ENCODE measurements at regions not wholly inside any gene's neighbourhood (a gene's known extent, or its start where the extent isn't known, plus 50 kb on each side); places are given as distances from the start of the nearest gene placed in this dataset.
"Not testable (repeated sequence)": the region's sequence is repeated elsewhere in the genome, so short reads cannot be mapped to it uniquely, and the experiment has no call there.

DNA sequence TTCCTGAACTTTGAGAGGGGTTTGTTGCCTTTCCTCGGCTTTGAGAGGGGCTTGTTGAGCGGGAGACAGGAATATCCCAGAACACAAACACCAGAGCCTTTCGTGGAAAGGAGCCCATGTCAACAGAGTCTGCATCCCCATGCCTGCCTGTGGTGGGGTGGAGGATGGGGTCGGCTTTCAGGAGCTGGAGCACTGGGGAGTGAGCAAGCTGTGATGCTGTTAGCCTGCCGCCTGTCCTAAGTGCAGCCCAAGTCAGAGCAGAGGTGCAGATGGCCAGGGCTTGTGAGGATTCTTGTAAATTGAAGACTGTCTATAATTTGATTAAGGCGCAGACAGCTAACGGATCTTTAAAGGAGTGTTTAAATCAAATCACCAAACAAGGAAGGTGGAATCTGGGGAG, 103.3 kb upstream of the ANK2 start:
- POLR2A ChIA-PET = no interaction called here
- CTCF ChIA-PET = interaction anchor here (1.4 kb wide), 1 partner anchor 181 kb away, joined by 3 read pairs; no protein-coding TSS in a partner anchor
- TF ChIP-seq TARDBP (IDR thresholded peaks at IDR 0.05) = no peak
- no peak for TF ChIP-seq CTBP1 (IDR thresholded peaks at IDR 0.05; ENCODE audit: borderline replicate concordance)
- no peak for TF ChIP-seq ELF4 (IDR thresholded peaks at IDR 0.05)
- DNase-seq (ENCODE audit: extremely low spot score) = no peak

DNA sequence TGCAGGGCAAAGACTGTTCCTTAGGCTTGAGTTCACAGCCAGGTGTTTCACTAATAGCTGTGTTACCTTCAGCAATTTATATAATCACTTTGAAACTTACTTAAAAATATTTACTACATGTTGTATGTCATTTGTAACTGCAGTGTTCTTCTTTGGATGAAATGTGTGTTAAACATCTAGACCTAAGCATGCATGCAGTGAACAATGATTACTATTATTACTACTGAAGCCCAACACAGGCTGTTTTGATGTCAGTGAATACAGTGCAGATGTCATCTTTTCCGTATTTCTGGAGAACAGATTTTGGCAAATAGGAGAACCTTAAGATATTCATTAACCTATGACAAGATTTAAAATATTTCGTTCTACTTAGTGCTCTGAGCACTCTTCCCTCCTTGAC, 101.8 kb upstream of the ANK2 start:
- ChIA-PET POLR2A (no interaction called here), CTCF (interaction anchor here (1.2 kb wide), 1 partner anchor 23 kb away, joined by 3 read pairs; no protein-coding TSS in a partner anchor)
- DNase-seq (ENCODE audit: extremely low spot score) = no peak
- TF ChIP-seq, protein P1, sequence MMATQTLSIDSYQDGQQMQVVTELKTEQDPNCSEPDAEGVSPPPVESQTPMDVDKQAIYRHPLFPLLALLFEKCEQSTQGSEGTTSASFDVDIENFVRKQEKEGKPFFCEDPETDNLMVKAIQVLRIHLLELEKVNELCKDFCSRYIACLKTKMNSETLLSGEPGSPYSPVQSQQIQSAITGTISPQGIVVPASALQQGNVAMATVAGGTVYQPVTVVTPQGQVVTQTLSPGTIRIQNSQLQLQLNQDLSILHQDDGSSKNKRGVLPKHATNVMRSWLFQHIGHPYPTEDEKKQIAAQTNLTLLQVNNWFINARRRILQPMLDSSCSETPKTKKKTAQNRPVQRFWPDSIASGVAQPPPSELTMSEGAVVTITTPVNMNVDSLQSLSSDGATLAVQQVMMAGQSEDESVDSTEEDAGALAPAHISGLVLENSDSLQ (IDR thresholded peaks at IDR 0.05) = no peak
- no peak for TF ChIP-seq FOXA1 (IDR thresholded peaks at IDR 0.05)
- no peak for TF ChIP-seq ELF4 (IDR thresholded peaks at IDR 0.05)
- no peak for TF ChIP-seq SP1 (IDR thresholded peaks at IDR 0.05)
- no peak for TF ChIP-seq NFRKB (IDR thresholded peaks at IDR 0.05)
- TF ChIP-seq L3MBTL2 (conservative IDR thresholded peaks at IDR 0.05) = no peak
- no peak for TF ChIP-seq ZNF384 (IDR thresholded peaks at IDR 0.05)
- TF ChIP-seq FOXK2 (IDR thresholded peaks at IDR 0.05) = no peak
- no peak for TF ChIP-seq HDGF (IDR thresholded peaks at IDR 0.05; ENCODE audit: borderline replicate concordance)
- TF ChIP-seq TARDBP (IDR thresholded peaks at IDR 0.05) = no peak
- no peak for TF ChIP-seq ARNT (IDR thresholded peaks at IDR 0.05)
- no peak for TF ChIP-seq SUZ12 (IDR thresholded peaks at IDR 0.05)
- TF ChIP-seq CTBP1 (IDR thresholded peaks at IDR 0.05; ENCODE audit: borderline replicate concordance) = no peak

DNA sequence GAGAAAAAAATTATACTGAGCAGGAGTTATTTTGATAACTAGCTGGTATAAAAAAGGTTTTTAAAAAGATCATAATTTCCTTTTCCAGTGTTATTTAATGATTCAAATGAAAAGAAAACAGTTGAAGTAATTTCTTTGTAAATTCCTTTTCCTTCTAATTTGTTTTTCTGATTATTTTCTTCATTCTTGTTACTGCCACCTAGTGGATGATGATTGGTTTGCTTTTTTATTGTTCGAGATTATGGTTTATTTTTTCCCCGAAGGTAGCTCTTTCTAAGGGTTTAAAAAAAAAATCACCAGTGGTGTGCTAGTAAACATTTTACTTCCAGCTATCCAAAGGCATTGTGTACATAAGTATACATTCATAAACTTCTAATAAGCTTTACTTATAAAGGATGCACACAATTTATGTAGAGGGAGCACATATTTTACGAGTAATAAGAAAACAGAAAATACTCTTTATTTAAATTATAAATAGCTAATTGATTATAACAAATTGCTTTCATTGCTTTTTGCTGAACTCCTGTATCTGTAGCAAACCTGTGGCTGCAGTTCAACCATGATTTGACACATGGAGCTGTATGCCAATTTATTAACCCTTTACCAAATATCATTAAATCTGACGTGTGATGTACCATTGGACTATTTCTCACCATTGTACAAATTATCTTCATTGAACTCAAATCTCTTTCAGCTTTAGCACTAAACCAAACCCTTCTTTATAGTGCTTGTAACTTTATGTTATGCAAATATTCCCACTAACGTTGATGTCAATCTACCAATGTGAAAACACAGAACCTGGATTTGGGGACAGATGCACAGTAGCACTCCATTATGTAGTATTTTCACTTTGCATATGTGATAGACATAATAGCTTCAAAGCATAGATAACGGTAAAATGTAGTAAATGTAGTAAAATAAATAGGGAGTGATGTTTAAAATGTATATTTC, 97.8 kb upstream of the ANK2 start:
- TF ChIP-seq ELF4 (IDR thresholded peaks at IDR 0.05) = no peak
- TF ChIP-seq ARNT (IDR thresholded peaks at IDR 0.05) = 0 out of 2 replicates have a peak, but pooled peaks have one; percentile 9
- TF ChIP-seq SUZ12 (IDR thresholded peaks at IDR 0.05) = no peak

DNA sequence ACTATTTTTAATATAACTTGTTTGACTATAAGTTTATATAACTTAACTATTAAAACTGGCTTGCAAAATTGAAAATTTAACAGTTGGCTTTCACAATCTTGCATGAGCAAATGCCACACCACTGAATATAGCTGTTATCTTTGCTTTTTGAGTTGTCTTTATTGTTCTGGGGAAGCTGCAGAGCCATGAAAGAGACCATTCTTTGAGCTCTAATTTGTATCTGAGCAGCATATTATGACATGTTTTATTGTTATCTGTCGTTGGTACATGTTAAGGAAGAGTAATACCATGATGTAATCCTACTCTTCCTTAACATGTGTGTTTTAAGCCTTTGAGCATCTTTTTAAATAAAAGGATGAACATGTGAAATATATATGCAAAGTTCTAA, 97.1 kb upstream of the ANK2 start:
- ChIA-PET POLR2A (no interaction called here), CTCF (interaction anchor here (1.0 to 1.6 kb wide), 6 partner anchors 9 to 187 kb away, joined by 3 to 8 read pairs (median 3); no protein-coding TSS in a partner anchor)
- DNase-seq (ENCODE audit: extremely low spot score) = no peak
- no peak for TF ChIP-seq ELF4 (IDR thresholded peaks at IDR 0.05)
- no peak for TF ChIP-seq BHLHE40 (IDR thresholded peaks at IDR 0.05; ENCODE audit: borderline replicate concordance)
- TF ChIP-seq HDGF (IDR thresholded peaks at IDR 0.05; ENCODE audit: borderline replicate concordance) = no peak
- TF ChIP-seq SP1 (IDR thresholded peaks at IDR 0.05) = no peak
- TF ChIP-seq, protein P1 (IDR thresholded peaks at IDR 0.05) = no peak
- no peak for TF ChIP-seq FOXM1 (IDR thresholded peaks at IDR 0.05; ENCODE audit: borderline replicate concordance)
- no peak for TF ChIP-seq CTBP1 (IDR thresholded peaks at IDR 0.05; ENCODE audit: borderline replicate concordance)
- TF ChIP-seq FOXK2 (IDR thresholded peaks at IDR 0.05) = no peak
- TF ChIP-seq ARNT (IDR thresholded peaks at IDR 0.05) = no peak
- no peak for TF ChIP-seq SUZ12 (IDR thresholded peaks at IDR 0.05)
- no peak for TF ChIP-seq NFRKB (IDR thresholded peaks at IDR 0.05)
- no peak for TF ChIP-seq FOXA1 (IDR thresholded peaks at IDR 0.05)

More for the DNA sequence above, 97.8 kb upstream of the ANK2 start:
- ChIA-PET CTCF (interaction anchor here (0.6 to 1.6 kb wide), 13 partner anchors 9 to 1436 kb away, joined by 3 to 8 read pairs (median 3); no protein-coding TSS in a partner anchor), POLR2A (no interaction called here)
- no peak for DNase-seq (ENCODE audit: extremely low spot score)

DNA sequence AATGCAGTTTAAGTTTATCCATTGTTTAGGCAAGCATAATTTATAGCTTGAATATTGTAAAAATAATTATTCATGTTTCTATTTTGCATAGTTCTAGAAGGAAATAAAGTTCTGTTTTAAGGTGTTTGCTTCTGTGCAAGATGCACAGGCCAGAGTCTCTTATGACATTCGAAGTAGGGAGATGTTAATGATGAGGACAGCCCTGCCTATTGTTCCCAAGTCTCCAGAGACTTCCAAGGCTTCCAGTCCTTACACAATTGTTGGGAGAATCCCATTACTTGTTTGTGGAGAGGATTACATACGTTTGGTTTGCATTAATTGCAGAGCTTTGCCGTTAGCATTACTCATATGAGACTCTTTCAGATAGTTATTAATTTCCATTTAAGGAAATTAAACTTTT, 96.2 kb upstream of the ANK2 start:
- no peak for DNase-seq (ENCODE audit: extremely low spot score)
- ChIA-PET CTCF (interaction anchor here (0.7 kb wide), 1 partner anchor 10 kb away, joined by 4 read pairs; no protein-coding TSS in a partner anchor), POLR2A (no interaction called here)
- TF ChIP-seq NFRKB (IDR thresholded peaks at IDR 0.05) (no peak), FOXA1 (IDR thresholded peaks at IDR 0.05) (no peak), FOXK2 (IDR thresholded peaks at IDR 0.05) (no peak), HDGF (IDR thresholded peaks at IDR 0.05; ENCODE audit: borderline replicate concordance) (no peak), CTBP1 (IDR thresholded peaks at IDR 0.05; ENCODE audit: borderline replicate concordance) (no peak)
- TF ChIP-seq, protein P1 (IDR thresholded peaks at IDR 0.05) = no peak

DNA sequence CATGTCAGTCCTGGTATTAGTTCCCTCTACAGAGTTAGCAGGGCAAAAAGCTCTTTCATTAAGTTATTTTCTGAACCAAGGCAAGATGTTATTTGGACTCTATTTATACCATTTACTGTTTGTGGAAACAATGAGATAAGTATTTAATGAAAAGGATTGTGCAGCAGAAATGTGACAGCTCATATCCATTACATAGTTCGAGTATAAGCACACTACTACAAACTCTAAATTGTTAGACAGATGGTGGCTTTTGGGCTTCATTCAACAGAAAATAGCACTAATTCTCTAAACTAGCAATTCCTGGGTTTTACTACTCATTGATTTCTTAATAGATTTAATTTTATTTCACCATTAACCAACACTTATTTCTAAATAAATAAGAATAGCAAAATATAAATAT, 95.2 kb upstream of the ANK2 start:
- ChIA-PET POLR2A (no interaction called here), CTCF (no interaction called here)
- no peak for TF ChIP-seq ELF4 (IDR thresholded peaks at IDR 0.05)
- TF ChIP-seq TARDBP (IDR thresholded peaks at IDR 0.05) = no peak
- no peak for TF ChIP-seq HDGF (IDR thresholded peaks at IDR 0.05; ENCODE audit: borderline replicate concordance)
- TF ChIP-seq ZNF384 (IDR thresholded peaks at IDR 0.05) = no peak
- no peak for DNase-seq (ENCODE audit: extremely low spot score)

DNA sequence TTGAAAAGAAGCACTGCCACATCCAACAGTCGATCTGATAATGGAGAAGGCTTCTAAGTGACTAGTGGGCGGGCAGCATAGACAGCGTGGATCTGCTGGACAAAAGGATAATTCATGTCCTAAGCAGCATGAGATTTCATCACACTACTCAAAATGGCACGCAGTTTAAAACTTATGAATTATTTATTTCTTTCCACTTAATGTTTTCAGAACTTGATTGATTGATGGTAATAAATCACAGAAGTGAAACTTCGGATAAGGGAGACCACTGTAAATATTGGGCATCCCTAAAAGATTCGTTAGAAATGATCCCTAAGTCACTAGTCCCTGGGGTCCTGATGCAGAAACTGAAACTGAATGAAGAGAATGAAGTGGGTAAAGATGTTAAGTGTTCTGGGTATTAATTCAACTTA, 93.0 kb upstream of the ANK2 start:
- DNase-seq (ENCODE audit: extremely low spot score) = no peak
- CTCF ChIA-PET = no interaction called here
- POLR2A ChIA-PET = no interaction called here
- TF ChIP-seq, protein P1 (IDR thresholded peaks at IDR 0.05) = peak; percentile 61
- TF ChIP-seq ARNT (IDR thresholded peaks at IDR 0.05) (no peak), FOXM1 (IDR thresholded peaks at IDR 0.05; ENCODE audit: borderline replicate concordance) (no peak), TARDBP (IDR thresholded peaks at IDR 0.05) (no peak), L3MBTL2 (conservative IDR thresholded peaks at IDR 0.05) (no peak), HDGF (IDR thresholded peaks at IDR 0.05; ENCODE audit: borderline replicate concordance) (no peak), CTBP1 (IDR thresholded peaks at IDR 0.05; ENCODE audit: borderline replicate concordance) (no peak), FOXA1 (IDR thresholded peaks at IDR 0.05) (no peak)

DNA sequence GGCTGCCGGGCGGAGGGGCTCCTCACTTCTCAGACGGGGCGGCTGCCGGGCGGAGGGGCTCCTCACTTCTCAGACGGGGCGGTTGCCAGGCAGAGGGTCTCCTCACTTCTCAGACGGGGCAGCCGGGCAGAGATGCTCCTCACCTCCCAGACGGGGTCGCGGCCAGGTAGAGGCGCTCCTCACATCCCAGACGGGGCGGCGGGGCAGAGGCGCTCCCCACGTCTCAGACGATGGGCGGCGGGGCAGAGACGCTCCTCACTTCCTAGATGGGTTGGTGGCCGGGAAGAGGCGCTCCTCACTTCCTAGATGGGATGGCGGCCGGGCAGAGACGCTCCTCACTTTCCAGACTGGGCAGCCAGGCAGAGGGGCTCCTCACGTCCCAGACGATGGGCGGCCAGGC, 91.7 kb upstream of the ANK2 start:
- DNase-seq (ENCODE audit: extremely low spot score); CTCF ChIA-PET; POLR2A ChIA-PET: not testable (repeated sequence)

Measured in HEK293T (cell line).